HepG2 (cell line): ENCODE measurements at regions not wholly inside any gene's neighbourhood (a gene's known extent, or its start where the extent isn't known, plus 50 kb on each side); places are given as distances from the start of the nearest gene placed in this dataset.

Experiments used
- ADNP ChIP-seq: sonication (generic); formaldehyde crosslinking; IDR thresholded peaks from 2 replicates; pipeline ENCODE4 v1.4.0; 2020; ENCODE audit warnings: missing genetic modification reagents
- NAIF1 ChIP-seq: sonication (generic); formaldehyde crosslinking; IDR thresholded peaks from 2 replicates; pipeline ENCODE4 v1.5.0; 2020; ENCODE audit warnings: mild to moderate bottlenecking, missing genetic modification reagents, borderline replicate concordance
- SMAD1 ChIP-seq: sonication (generic); formaldehyde crosslinking; IDR thresholded peaks from 2 replicates; pipeline ENCODE4 v1.4.0; 2020; ENCODE audit warnings: missing genetic modification reagents, low read depth, mild to moderate bottlenecking, borderline replicate concordance
- SNAPC2 ChIP-seq: sonication (generic); formaldehyde crosslinking; IDR thresholded peaks from 2 replicates; pipeline ENCODE4 v1.8.1; 2022; ENCODE audit warnings: mild to moderate bottlenecking, missing genetic modification reagents
- ZNF335 ChIP-seq: sonication (generic); formaldehyde crosslinking; IDR thresholded peaks from 2 replicates; pipeline ENCODE4 v1.4.0; 2020; ENCODE audit warnings: missing genetic modification reagents
- ZNF383 ChIP-seq: sonication (generic); formaldehyde crosslinking; IDR thresholded peaks from 2 replicates; pipeline ENCODE4 v1.4.0; 2020; ENCODE audit warnings: missing genetic modification reagents, mild to moderate bottlenecking, borderline replicate concordance
- ZNF441 ChIP-seq: sonication (generic); formaldehyde crosslinking; IDR thresholded peaks from 2 replicates; pipeline ENCODE4 v1.7.0; 2021; ENCODE audit warnings: missing genetic modification reagents, borderline replicate concordance
- ZNF646 ChIP-seq: sonication (generic); formaldehyde crosslinking; IDR thresholded peaks from 2 replicates; pipeline ENCODE4 v1.9.0; 2021; ENCODE audit warnings: mild to moderate bottlenecking, missing genetic modification reagents
- ZNF704 ChIP-seq: sonication (generic); formaldehyde crosslinking; IDR thresholded peaks from 2 replicates; pipeline ENCODE4 v1.8.1; 2023; ENCODE audit warnings: mild to moderate bottlenecking, inconsistent platforms, moderate library complexity, missing genetic modification reagents, borderline replicate concordance
- TF ChIP-seq, protein P1 (sequence below): sonication (generic); formaldehyde crosslinking; IDR thresholded peaks from 2 replicates; pipeline ENCODE4 v1.4.0; 2020; ENCODE audit warnings: mild to moderate bottlenecking, missing genetic modification reagents

DNA sequence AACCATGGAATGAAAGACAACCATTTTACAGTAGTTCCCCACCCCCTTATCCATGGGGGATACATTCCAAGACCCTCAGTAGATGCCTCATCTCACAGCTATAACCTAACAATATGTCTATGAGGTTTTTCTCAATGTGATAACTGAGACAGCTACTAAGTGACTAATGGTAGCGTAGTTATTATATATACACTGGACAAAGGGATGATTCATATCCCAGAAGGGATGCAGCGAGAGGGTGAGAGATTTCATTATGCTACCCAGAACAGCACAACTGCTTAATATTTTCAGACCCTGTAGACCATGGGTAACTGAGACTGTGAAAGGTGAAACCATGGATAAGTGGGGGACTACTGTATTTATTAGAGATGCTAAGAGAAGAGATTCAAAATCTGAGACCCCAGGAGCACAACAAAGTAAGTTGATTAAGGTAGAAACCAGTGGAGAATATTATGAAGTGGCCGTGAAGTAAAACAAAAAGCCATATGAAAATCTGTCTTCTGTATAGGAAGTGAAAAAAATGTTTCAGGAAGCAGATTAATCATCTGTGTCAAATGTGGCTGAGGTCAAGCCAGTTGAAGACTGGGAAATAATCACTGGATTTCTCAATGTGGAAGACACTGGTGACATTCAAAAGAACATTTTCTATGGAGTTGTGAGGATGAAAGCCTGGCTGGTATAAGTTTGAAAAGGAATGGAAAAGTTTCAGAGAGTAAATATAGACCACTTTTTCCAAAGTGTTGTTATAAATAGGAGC is 77.2 kb downstream of the RPL10L start (continued):
- no peak for TF ChIP-seq ZNF646 (CRISPR knock-in tag)
- no peak for TF ChIP-seq ZNF441 (CRISPR knock-in tag)
- TF ChIP-seq, protein P1, sequence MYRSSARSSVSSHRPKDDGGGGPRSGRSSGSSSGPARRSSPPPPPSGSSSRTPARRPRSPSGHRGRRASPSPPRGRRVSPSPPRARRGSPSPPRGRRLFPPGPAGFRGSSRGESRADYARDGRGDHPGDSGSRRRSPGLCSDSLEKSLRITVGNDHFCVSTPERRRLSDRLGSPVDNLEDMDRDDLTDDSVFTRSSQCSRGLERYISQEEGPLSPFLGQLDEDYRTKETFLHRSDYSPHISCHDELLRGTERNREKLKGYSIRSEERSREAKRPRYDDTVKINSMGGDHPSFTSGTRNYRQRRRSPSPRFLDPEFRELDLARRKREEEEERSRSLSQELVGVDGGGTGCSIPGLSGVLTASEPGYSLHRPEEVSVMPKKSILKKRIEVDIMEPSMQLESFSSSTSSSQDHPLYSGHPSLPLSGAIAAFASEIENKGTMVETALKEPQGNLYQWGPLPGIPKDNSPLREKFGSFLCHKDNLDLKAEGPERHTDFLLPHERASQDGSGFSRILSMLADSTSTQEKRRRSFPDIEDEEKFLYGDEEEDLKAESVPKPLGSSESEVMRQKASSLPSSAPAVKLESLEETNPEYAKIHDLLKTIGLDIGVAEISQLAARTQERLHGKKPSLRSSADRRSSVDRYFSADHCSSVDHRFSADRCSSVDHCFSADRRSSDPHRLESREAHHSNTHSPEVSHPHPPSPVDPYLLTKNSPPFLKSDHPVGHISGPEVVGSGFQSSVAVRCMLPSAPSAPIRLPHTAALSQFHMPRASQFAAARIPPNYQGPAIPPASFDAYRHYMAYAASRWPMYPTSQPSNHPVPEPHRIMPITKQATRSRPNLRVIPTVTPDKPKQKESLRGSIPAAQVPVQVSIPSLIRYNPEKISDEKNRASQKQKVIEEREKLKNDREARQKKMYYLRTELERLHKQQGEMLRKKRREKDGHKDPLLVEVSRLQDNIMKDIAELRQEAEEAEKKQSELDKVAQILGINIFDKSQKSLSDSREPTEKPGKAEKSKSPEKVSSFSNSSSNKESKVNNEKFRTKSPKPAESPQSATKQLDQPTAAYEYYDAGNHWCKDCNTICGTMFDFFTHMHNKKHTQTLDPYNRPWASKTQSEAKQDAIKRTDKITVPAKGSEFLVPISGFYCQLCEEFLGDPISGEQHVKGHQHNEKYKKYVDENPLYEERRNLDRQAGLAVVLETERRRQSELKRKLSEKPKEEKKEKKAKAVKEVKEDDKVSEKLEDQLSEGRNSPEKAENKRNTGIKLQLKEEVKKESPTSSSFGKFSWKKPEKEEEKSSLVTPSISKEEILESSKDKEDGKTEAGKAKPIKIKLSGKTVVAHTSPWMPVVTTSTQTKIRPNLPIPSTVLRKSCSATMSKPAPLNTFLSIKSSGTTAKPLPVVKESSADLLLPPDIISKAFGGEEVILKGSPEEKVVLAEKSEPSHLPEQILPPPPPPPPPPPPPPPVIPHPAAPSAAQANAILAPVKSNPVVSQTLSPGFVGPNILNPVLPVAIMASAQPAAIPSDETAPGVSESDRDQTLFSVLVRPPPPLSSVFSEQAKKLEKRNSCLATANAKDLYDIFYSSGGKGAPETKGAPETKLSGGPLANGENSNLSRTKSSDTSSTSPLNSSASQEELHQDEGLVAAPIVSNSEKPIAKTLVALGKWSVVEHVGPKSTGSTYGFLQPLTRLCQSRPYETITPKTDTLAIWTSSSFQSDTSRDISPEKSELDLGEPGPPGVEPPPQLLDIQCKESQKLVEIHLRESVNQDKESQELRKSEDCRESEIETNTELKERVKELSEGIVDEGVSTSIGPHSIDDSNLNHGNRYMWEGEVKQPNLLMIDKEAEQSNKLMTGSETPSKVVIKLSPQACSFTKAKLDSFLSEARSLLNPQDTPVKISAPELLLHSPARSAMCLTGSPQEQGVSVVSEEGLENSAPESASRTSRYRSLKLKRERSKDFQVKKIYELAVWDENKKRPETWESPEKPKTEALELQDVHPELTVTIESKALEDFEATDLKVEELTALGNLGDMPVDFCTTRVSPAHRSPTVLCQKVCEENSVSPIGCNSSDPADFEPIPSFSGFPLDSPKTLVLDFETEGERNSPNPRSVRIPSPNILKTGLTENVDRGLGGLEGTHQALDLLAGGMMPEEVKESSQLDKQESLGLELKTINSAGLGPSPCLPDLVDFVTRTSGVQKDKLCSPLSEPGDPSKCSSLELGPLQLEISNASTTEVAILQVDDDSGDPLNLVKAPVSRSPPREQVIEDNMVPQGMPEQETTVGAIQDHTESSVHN (CRISPR knock-in tag), result no peak
- TF ChIP-seq NAIF1, result no peak
- TF ChIP-seq SMAD1 (CRISPR knock-in tag), result no peak
- TF ChIP-seq ZNF704 (CRISPR knock-in tag), result no peak
- TF ChIP-seq ZNF335, result no peak
- TF ChIP-seq SNAPC2 (CRISPR knock-in tag), result no peak
- TF ChIP-seq ADNP (CRISPR knock-in tag), result no peak
- no peak for TF ChIP-seq ZNF383 (CRISPR knock-in tag)
